Stimulated activated CD4-positive, alpha-beta T cell treated with anti-CD3 and anti-CD28 coated beads, Interleukin-12 subunit alpha, Interleukin-12 subunit beta, amount 100 ng/mL, for 48 hours (primary cell): ENCODE measurements at regions not wholly inside any gene's neighbourhood (a gene's known extent, or its start where the extent isn't known, plus 50 kb on each side); places are given as distances from the start of the nearest gene placed in this dataset.
"Not testable (repeated sequence)": the region's sequence is repeated elsewhere in the genome, so short reads cannot be mapped to it uniquely, and the experiment has no call there.

Experiments used
- DNase-seq, 3 donors: peaks; one replicate each; pipeline ENCODE4 v3.0.0-alpha.2; 2020; ENCODE audit warnings: low read depth in 2 of 3, low spot score in 1 of 3

GRCh38 chr15:38614621-38615020 lies 50.0 kb upstream of the RASGRP1 start:
- no peak for DNase-seq

DNA sequence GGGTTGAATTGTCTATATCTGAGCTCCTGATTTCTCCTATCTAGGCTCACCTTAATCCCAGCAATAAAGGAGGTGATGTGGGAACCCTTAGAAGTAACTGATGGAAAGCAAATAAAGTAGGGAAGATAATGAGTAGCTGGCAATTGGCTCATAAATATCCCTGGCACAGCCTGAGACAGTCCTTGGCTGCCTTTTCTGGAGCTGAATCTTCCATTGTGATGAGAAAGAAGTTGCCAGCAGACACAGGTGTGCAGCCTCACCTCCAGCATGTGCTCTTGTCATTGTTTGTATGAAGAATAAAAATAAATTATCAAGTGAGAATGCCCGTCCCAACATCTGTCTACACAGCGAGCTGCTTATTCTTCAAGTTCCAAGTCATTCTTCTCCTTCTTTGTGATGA lies 53.2 kb upstream of the RASGRP1 start:
- DNase-seq = no peak

- DNase-seq = no peak
Measured at GRCh38 chr15:38618242-38618955, 53.8 kb upstream of the RASGRP1 start.

GRCh38 chr15:38620098-38620497 lies 55.5 kb upstream of the RASGRP1 start:
- DNase-seq = no peak

- DNase-seq = no peak
Measured at GRCh38 chr15:38620851-38621594, 56.4 kb upstream of the RASGRP1 start.

DNA sequence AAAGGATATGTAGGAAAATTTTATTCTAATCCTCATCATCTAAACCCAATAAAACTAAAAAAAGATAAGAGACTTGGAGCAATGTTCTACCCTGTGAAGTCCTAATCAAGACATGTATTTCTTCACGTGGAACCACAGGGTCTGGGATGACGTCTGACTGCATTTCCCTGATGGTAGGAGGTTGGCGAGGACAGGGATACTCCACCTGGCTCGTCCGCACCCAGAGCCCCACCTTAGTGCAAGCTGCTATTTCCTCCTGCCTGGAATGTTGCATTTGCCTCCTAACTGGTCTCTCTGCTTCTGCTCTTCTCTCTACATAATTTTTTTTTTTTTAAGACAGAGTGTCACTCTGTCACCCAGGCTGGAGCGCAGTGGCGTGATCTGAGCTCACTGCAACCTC lies 57.7 kb upstream of the RASGRP1 start:
- DNase-seq = no peak

DNA sequence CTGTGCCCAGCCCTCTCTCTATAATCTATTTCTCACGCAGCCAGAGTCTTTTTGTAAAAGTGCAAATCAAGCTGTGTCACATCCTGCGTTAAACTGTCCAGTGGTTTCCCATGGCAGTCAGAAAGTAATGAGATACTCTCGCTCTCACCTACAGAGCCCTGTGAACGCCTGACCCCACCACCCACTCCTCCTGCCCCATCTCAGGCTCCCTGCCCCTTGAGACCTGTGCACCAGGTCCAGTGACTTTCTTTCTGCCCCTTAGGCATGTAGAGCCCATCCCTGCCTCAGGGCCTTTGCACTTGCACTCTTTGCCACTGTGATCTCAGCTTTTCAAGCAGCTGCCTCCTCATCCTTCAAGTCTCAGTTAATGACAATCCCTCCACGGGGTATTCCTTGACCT lies 58.3 kb upstream of the RASGRP1 start:
- DNase-seq = no peak

DNA sequence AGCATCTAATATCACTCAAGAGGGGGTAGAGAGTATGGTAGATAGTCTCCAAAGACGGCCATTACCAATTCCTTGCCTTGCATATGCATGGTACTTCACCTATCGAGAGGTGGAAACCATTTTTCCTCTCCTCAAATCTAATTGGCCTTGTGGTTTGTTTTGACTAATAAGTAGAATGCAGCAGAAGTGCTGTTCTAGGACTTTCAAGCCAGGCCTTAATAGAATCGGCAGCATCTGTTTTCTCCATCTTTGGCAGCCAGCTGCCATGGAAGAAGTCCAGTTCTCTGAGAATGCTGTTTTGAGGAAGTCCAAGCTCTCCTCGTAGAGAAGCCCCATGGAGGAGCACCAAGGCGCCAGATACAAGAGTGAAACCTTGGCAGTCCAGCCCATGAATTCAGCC lies 59.1 kb upstream of the RASGRP1 start:
- DNase-seq = no peak

DNA sequence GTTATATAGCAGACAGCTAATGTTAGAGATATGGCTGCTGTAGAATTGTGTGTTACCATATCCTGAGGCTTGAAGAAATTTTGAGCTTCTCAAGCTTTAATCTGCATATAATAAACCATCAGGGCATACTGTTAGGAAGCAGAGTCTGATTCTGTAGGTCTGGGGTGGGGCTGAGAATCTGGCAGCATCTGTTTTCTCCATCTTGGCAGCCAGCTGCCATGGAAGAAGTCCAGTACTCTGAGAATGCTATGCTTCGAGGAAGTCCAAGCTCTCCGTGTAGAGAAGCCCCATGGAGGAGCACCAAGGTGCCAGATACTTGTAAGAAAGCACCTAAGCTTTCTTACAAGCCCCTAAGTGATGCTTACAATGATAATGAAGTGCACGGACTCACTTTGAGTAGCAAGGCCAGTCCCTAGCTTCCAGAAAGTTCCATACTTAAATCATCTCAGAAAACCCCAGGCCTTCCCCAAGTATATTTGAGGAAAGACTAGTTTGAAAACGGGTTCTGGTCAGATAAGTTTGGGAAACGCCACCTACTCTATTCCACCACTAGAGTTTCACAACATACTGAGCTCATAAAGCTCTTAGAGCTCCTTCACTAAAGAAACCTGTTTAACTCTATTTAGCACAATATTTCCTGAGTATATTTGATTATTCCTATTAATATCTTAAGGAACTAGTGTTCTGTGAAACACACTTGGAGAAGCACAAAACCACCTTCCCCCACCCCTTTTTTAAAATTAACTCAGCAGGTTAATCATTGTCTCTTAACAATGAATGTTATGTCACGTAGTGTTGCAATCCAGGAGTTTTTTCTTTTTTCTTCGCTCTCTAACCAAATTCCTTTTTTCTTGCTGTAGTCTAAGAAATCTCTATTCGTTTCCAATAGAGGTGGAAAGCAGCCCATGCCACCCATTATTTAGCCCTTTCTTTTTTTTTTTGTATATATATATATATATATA lies 59.9 kb upstream of the RASGRP1 start:
- DNase-seq = no peak

- no peak for DNase-seq
Measured at GRCh38 chr15:38625886-38626285, 61.3 kb upstream of the RASGRP1 start.

DNA sequence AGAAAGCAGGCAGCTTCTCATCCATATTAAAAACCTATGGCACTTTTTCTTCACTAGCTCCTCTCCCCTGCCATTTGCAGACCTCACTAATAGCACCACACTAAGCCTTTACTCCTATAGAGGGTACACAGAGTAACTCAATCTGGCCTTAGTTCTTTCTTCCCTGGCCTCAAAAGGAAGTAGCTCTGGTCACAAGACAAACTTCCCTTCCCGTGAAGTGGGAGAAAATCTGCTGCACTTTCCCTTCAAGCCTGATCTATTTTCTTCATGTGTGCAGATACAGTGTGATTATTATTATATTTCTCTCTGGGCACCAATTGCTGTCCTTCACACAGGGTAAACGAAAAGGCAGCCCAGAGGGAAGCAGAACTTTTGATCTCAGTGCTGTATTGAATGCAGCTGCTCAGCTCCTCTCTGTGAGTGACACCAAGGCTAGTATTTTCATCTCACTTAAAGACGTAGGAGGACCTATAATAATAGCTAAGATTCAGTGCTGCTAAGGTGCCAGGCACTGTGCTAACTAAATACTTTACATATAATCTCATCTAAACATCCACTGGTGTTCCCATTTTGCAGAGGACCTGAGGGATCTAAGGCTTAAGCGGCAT lies 61.9 kb upstream of the RASGRP1 start:
- DNase-seq = no peak

- DNase-seq = no peak
Measured at GRCh38 chr15:38627689-38628277, 63.2 kb upstream of the RASGRP1 start.

DNA sequence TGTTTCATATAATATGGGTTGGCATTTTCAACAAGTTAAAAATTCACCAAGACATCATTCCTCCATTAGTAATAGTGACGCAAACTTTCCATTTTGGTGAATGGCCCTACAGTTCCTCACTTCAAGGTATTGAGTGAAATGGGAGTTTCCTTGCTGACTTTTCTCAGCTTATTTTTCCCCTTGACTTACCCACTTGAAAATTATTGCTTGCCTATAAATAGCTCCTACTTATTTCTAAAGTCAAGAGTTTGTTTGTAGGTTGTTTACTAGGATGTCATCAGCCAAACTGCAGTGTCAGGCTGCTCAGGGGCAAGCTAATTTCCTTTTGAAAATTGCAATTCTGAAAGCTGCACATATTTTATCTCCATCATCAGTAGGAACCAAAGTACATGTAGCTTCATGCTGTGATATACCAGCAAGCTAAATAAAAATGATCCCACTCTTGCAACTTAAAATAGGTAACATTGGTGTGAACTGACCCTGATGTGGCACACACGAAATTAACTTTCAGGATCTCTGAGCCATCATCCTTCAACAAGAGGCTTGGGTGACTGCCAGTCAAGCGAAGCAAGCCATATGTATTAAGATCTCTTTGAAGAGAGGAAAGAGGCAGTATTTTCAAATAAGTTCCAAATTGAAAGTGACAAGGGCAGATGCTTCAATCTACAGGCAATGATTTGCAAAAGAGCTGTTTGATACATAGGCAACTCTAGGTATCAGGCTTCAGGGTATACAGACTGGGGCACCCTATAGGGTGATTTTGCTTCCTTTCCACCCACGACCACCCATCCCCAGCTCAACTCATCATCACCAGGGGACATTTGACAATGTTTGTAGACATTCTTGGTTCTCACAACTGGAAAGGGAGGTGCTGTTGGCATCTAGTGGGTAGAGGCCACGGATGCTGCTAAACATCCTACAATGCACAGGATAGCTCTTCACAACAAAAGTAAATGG lies 66.8 kb upstream of the RASGRP1 start:
- no peak for DNase-seq

- DNase-seq = no peak
Measured at GRCh38 chr15:38635170-38635569, 70.6 kb upstream of the RASGRP1 start.

DNA sequence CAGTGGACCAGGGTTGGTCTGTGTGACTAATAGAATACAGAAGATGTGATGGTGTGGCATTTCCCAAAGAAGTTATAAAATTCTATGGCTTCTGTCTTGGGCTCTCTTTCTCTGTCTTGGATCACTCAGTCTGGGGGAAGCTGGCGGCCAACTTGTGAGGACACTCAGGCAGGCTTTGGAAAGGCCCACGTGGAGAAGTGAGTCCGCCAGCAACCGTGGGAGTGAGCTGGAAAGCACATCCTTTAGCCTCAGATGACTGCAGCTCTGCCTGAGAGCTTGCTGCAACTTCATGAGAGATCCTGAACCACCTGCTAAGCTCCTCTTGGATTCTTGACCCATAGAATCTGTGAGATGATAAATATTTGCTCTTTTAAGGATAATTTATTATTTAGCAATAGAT lies 72.0 kb upstream of the RASGRP1 start:
- no peak for DNase-seq

GRCh38 chr15:38638126-38638525 lies 73.5 kb upstream of the RASGRP1 start:
- no peak for DNase-seq

DNA sequence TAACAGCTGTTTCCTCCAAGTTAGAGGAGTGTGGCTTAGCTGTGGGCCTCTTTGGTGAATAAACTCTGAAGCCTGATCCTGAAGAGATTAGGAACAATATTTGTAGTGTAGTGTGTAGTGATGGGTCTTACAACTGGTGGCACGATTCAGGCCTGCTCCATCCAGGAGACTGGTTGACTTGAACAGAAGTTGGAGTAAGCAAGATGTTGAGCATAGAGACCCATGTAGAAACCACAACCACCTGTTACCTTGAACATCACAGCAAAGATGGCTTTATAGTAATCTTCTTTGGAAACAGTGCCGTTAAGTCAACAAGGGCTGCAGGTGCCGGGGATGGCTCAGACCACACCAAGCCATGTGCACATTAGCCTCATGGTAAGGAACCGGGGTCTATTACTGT lies 74.2 kb upstream of the RASGRP1 start:
- no peak for DNase-seq

DNA sequence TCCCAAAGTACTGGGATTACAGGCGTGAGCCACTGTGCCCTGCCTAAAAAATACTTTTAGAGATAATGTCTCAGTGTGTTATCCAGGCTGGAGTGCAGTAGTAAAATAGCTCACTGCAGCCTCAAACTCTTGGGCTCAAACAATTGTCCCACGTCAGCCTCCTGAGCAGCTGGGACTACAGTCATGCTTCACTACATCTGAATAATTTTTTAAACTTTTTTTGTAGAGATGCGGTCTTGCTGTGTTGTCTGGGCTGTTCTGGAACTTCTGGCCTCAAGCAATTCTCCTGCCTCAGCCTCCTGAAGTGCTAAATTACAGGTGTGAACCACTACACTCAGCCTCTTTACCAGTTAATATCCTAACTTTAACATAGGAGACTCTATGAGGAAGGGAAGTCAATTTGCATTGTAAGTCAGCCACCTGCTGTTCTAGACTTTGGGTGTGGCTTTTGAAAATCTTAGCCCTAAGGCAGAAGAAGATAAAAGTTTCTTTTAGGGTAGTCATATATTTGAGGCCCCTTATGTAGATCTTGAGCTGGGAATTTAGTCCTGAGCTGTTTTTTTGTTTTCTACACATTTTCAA lies 78.2 kb upstream of the RASGRP1 start:
- no peak for DNase-seq

- not testable (repeated sequence) for DNase-seq
Measured at GRCh38 chr15:38644353-38644752, 79.7 kb upstream of the RASGRP1 start.
